ENCODE measurements at regions not wholly inside any gene's neighbourhood (a gene's known extent, or its start where the extent isn't known, plus 50 kb on each side); places are given as distances from the start of the nearest gene placed in this dataset.
A peak's percentile ranks its signal among the peaks of the same experiment; 100 is the strongest.

DNA sequence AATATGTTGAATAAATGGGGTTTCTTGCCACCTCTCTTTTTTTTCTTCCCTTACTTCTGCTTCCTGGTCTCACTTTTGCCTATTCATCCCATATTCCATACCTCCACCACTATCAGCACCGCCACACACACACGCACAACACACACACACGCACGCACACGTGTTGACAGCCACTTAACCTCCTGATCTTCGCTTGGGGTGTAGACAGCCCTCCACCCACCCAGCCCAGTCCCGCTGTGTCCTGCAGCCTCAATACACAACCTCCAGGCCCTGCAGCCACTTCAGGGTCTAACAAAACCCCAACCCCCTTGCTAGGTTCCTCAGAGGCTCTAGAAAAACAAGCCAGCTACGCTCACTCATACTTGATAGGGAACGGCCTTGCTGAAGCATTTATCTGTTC lies 72.3 kb downstream of the LINC00237 start:
- no peak for DNase-seq (ENCODE audit: low spot score)

DNA sequence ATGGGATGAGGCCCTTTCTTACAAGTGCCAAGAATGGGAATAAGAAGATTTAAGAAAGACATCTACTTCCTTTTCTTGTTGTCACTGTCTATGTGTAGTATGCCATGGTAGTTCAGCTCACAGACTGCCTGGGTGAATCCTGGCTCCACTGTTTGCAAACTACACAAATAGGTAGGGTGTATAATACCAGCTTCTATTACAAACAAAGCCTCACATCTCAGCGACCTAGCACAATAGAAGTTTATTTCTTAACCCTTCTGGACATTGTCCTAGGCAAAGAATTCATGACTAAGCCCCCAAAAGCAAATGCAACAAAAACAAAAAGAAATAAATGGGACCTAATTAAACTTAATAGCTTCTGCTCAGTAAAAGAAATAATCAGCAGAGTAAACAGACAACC lies 74.5 kb downstream of the LINC00237 start:
- no peak for DNase-seq (ENCODE audit: low spot score)

DNA sequence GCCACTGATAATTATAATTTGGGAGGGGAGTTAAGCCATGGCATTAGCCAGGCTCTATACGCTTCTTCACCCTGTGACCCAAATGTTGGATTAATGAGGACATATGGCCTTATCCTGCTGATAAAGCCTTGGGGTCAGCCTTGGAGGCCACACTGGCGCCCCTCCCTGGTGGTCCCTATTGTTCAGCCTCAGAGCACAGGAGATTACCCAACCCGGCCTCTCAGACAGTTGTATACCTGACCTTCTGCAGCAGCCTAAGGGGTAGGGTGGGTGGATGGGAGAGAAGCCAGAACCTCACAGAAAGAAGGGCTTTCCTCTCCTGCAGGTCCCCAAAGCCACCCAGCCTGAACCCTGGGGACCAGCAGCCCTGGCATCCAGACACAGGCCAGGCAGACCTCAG lies 76.8 kb downstream of the LINC00237 start:
- DNase-seq (ENCODE audit: low spot score): no peak

DNA sequence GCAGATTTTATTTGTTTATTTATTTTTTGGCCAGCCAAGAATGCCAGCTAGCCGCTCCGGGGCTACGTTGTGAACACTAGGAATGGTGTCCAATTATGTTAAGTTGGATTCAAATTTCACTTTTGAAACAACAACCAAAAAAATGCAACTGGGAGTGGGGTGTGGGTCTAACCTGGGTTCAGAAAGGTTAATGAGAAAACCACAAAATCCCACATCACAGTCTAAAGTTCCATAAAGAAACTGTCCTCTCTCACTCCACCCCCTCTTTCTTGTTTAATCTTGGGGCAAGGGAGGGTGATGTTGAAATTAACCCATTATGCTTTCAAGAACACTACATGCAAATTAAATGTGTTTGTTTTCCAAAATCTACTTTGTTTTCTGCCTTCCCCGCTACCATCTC lies 77.2 kb downstream of the LINC00237 start:
- DNase-seq (ENCODE audit: low spot score): no peak

DNA sequence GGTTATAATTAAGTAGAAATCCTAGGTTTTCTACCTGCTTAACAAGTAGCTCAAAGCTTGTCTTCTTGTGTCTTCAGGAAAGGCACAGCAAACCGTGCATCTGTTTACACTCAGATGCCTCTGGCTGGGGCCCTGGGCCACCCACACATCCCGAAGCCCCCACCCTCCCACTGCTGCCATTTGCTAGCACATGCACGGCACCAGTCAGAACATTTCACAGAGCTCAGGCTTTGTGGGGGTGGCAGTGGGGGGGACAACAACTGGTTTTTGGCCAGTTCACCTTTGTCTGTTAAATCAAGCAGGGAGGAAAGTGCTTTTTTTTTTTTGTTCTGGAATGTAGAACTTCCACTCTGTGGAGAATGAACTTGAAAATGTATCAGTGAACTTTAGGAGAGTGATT lies 77.7 kb downstream of the LINC00237 start:
- DNase-seq (ENCODE audit: low spot score): no peak

DNA sequence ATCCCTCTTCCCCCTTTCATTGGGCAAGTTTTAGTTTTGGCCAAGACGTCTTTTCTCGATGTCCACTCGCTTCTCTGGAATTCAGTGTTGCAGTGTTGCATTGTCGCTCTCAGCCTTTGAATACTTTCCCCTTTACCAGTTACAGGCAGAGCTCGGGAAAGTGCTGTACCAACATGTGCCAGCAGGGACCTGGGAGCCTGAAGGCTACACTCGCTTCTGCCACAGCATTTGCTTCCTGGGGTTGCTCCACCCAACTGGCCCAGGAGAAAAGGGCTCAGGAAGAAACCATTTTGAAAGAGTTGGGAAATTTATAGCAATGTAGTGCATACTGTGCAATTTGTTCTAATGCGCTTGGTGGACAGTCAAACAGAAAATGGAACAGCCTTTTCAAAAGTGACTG lies 78.6 kb downstream of the LINC00237 start:
- no peak for DNase-seq (ENCODE audit: low spot score)

DNA sequence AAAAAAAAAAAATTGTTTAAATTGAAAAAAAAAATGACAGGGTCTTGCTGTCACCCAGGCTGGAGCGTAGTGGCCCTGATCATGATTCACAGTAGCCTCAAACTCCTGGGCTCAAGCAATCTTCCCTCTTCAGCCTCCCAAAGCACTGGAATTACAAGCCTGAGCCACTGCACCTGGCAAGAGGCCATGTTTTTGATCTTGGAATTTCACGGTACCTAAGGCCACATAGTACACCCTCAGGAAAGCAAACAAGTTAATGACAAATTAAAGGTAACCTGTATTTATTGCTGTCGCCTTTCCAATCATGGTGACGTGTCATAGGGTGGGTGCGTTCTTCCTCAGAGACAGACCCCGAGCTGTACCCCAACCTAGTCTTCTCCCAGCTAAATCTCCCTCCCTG lies 79.2 kb downstream of the LINC00237 start:
- DNase-seq (ENCODE audit: low spot score): no peak

DNA sequence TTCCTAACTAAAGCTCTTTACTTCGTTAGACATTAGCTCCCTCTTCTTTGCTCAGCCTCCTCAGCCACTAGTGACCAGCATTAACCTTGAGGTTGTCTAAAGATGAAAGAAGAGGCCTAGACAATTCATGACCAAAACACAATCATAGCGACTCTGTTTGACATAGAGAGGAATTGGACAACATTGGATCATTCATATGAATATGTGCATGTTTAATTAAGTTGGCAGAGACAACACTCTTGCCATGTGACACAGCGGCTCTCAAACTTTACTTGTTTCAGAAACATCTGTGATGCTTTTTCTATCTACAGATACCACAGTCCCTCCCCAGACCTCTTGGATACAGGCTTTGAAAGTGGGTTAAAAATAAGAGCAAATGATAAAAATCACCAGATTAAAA lies 81.7 kb downstream of the LINC00237 start:
- DNase-seq (ENCODE audit: low spot score): no peak

DNA sequence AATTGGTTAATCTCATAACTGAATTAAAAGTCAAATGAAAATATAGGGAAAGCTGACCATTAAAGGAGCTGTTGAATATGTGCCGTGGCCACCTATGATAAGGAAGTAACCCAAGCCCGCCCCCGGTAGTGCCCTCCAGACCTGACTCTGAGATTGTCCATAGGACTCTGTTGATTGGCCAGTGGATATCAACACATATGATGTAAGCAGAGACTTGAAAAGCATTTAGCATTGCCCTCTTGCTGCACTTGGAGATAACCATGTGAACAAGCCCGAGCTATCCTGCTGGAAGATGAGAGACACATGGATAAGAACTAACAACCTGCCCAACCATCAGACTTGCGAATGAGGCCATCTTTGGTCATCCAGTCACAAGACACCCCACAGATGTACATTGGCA lies 83.2 kb downstream of the LINC00237 start:
- no peak for DNase-seq (ENCODE audit: low spot score)

DNA sequence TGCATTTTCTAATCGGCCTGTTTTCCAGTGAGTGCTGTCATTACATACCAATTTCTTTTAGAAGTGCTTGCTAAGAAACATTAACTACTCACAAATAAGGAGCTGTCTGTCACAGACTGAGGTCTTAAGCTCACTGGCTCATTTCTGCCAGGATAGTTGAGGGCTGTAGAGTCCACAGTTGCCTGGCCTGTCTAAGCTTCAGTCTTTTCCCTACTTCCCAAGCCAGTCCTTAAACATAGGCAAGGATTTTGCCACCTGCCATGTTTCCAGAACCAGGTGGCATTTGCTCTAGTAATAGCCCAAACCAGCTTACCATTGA lies 84.7 kb downstream of the LINC00237 start:
- DNase-seq (ENCODE audit: low spot score): no peak

DNA sequence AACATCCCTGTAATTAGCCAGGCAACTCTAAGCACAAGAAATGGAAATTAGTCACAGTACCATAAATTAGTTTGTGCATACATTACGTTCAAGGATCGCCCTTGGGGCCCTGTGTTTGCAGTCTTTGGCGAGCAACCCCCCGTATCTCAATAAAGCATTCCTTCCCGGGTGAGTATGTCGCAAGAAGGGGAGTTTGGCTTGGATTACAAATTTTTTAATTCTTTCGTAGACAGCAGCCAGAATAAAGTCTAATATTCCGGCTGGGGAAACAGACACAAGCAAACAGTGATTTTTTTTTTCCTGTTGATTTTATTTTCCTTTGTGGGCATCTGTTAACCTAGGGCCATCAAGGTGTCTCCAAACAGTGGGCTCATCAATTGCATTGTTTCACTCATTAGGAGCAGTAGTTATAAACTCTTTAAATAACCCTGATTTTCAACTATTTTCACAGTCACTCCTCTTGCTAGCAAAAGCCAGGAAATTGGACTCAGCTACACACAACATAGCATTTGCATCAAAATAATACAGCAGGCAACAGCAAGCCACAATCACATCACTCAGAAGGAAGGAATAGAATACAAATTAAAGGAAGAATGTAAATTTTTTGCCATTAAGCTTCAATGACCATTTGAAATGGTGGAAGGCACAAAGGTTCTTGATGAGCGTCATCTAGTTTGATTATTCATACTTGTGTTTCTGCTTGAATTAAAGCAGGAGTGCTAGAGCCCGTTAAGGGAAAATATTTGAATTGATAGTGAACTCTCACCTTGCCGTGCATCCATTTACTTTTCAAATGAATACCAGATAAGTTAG lies 85.3 kb downstream of the LINC00237 start:
- peak; percentile 21 for DNase-seq (ENCODE audit: low spot score)

DNA sequence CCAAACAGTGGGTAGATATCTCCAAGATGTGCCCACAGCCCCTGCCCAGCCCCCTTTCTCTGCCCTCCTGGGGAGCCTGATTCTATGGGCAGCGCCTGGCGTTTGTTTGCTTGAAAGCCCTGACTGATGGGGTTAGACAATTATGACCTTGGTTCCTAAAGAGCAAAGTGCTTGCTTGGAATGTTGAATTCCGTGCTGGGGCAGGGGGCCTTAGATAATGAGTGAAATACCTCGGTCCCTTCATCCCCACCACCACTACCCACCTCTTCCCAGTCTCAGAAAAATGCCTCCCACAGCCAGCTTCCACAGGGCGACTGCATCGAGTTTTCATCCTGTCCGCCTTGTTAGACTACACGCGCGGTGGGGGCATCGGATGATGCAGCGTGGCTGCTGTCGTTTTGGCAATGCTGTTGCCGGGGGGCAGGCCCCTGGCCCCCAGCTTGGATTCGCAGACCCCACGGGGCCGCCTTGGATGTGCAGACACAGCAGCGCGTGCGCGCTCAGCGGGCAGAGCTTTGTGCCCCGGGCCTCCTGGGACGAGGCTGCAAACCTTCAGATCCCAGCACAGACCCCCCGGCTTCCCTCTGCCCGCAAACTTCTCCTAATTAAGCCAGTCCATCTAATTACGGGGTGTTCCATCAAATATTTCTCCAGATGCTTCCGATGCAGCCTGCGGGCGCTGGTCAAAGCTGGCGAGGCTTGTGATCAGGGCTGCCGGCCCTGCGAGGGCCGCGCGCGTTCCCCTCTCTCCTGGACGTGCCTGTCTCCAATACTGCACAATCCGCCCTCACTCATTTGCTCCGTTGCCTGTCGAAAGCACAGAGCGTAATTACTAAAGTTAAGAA lies 86.1 kb downstream of the LINC00237 start:
- DNase-seq (ENCODE audit: low spot score): no peak

DNA sequence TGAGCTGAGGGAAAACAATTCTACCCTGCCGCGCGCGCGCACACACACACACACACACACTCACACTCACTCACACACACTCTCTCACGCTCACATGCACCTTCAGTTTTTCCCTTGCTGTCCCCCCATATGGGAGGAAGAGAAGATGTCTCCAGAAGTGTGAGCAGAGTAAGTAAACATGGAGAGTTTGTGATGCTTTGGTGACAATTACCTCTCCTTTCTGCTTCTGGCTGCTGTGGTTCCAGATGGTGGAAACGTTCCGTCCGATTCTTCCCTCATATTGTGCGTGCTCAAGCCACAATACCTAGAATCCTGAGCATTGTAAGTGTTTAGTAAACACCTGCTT lies 86.7 kb downstream of the LINC00237 start:
- DNase-seq (ENCODE audit: low spot score): no peak

DNA sequence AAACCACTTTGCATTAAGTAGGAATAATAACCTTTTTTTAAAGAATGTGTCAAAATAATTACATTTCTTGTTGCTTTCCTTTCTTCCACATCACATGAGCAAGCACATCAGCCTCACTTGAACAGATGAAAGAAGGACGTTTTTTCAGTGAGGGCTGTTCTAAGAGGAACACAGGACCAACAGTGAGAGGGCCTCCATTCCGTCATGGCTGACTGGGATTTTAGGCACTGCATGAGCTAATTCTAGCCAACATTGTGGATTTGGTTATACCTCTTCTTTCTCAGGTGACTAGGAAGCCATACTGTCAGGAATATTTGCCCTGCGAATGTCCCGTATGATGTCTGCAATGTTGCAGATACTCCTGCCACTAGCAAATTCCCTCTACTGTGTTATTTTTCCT lies 87.6 kb downstream of the LINC00237 start:
- DNase-seq (ENCODE audit: low spot score): no peak

DNA sequence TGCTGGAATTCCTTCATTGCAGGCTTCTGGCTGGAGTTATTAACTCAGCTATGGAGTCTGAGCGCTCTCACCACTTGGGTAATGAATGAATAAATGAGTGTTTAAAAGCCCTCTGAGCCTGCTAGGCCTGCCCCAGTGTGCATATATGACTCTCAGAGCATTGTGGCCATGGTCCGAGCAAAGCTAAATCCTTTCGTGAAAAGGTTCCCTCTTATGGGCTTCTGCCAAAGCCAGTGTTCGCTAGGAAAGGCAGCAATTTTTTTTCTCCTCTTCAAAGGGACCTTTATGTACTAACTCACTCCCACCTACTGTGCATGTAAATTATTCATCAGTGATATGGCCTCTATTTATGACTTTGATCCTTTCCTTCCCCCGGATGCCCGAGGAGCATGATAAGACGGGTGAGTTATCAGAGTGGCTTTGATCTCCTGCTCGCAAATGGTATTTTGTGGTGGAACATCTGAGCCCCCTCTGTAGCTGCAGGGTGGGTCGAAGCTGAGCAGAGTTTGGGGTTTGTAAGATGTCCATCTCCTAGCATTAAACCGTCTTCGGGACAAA lies 88.6 kb downstream of the LINC00237 start:
- DNase-seq (ENCODE audit: low spot score): no peak

DNA sequence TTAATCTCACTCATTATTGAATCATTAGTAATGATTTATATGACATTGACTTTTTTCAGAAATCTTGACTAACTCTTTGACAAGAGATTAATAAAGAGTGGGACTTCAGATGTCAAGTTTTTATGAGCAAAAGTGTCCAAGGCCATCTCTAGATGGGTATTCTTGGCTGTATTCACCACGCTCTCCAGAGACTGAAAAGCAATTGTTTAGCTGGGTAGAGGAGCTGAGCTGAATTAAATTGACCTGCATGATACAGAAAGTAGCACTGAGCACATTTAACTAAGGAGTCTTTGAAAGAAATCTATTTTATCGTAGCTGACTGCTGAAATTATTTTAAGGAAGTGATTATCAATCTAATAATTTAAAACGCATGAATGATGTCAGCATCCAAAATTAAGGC lies 89.4 kb downstream of the LINC00237 start:
- DNase-seq (ENCODE audit: low spot score): no peak

DNA sequence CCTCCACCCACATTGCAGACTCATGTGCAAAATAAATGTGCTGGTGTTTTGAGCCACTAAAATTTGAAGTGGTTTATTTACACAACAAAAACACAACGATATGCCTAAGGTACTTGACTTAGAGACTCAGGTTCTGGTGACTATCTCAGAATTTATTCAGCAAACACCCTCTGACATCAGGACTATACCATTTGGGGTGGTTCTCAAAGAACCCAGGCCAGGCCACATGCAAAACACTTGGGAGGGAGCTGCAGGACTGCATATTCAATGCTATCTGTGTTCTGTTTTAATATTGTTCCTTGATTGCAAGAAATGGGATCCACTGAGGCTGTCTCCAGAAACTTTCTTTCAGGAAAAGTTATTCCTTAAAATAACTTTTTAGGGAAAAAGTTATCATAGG lies 91.6 kb downstream of the LINC00237 start:
- no peak for DNase-seq (ENCODE audit: low spot score)

DNA sequence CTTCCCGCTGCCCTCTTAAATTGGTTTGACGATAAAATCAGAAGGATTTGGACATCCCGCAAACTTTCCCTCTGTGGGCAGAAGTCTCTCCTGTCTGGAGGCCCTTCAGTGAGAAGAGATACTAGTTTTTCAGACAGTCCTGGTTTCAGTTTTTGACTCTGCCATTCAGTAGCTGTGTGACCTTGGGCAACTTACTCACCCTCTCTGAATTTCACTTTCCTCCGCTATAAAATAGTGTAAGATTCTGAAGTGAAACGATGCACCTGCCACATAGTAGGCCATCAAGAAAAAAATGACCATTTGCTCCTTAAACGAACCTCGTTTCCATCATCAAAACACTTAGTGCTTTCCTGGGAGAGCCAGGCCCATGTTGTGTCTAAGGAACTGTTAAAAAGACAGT lies 97.2 kb downstream of the LINC00237 start:
- no peak for DNase-seq (ENCODE audit: low spot score)

DNA sequence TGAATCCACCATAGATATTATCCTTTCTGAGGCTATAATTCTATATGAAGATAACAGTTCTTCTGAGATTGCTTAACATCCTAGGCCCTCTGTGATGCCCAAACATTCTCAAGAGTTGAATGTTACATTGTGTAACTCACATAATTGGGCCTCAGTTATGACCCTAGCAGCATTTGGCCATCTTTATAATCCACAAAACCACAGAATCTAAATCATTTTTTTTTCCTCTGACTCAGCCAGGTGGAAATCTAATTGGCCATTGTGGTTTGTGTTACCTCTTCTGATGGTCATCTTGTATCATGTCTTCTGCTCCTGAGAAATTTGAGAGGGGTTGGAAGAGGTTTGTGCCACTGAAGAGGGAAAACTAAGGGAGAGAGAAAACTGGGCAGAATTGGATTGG lies 99.5 kb downstream of the LINC00237 start:
- no peak for DNase-seq (ENCODE audit: low spot score)

DNA sequence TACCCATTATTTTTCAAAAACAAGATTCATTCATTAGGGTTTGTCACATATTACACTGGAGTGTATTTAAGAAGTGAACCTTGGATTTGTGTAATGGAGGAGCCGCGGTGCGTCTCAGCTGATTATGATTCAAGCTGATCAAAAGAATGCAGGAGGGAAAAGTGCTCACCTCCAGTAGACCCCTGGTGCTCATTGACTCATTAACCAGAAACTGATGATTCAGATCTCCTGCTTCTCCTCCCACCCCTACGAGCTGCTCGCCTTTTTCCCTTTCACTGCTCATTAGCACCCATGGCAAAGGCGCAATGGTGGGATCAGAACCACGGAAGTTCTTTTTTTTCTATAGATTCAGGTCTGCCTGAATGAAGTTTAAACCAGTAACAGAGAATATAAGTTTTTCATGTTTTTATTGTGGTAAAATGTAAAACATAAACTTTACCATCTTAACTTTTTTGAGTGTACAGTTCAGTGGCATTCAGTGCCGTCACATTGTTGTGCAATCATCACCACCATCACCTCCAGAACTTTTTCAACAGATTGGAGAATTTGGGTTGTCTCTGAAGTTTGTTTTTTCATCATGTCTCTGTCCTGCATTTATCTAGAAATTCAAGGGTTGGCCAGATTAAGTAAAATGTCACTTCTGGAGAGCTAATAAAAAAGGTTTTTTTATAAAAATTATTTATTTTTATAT lies 101.6 kb downstream of the LINC00237 start:
- no peak for DNase-seq (ENCODE audit: low spot score)

DNA sequence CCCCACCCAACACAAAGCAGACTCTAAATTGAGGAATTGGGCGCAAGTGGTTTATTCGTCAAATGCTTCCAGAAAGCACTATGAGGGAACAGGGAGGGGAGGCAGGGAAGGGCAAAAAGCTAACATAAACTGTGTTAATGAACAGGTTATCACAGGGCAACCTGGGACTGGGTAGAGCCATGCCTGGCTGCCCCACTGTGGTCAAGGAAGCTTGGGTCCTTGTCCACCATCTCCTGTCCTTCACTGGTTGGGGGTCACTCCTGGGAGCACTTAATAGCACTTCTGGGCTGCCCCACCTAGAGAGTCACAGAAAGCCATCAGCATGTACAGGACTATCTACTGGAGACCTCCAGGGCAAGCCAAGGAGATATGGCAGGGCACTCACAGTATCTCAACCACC lies 102.3 kb downstream of the LINC00237 start:
- no peak for DNase-seq (ENCODE audit: low spot score)

DNA sequence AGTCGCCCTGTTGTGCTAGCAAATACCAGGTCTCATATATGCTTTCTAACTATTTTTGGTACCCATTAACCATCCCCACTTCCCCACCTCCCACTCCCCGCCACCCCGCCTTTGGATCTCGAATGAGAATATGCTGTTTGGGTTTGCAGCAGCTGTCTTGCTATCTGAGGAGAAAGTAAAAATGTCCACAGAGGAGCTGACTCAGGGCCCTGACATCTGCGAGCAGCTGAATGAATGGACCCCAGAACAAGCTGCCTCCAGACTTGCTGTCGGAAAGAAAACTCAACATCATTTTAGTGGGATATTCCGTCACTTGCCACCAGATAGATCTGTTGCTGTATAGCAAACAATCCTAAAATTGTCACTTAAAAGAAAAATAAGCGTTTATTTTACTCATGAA lies 103.7 kb downstream of the LINC00237 start:
- DNase-seq (ENCODE audit: low spot score): no peak

DNA sequence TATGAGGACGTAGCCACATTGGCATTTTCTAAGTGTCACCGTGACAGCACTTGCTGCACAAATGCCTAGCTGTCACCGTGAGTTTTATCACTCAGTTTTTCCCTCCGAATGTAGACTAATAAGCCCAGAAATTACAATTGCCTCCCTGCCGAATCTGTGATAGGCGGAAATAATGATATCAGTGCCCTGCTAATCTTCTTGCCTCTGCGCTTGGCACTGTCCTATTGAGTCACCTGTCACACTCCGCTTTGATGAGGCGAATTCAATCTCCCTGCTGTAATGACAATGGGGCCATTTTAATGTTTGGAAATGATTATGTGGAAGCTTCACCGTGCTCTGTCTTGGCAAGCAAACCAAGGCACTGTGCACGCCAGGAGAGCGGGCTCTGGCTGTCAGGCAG lies 112.8 kb downstream of the LINC00237 start:
- no peak for DNase-seq (ENCODE audit: low spot score)

All from GM03348 (cell line).